ENCODE measurements at regions not wholly inside any gene's neighbourhood (a gene's known extent, or its start where the extent isn't known, plus 50 kb on each side); places are given as distances from the start of the nearest gene placed in this dataset.

DNA sequence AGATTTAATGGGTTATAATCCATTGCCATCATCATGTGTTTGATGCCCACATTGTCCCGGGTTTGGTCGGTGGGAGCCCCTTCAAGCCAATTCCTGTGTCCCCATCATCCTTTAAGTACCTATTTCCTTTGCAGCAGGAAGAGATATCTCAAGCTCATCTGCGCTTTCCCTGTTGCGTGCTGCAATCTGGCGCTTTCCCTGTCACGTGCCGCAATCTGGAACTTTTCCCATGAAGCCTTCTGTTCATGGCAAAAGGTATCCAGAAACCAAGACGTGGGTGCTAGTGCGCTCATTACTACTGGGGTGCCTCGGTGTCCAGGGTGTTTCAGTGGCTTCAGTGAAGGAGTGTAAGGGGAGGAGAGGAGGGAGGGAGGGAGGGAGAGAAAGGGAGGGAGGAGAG, 174.6 kb upstream of the ZNF469 start:
- TF ChIP-seq ZNF211 (tag by site-specific recombination; IDR thresholded peaks at IDR 0.05; ENCODE audit: low read depth) (no peak), CTCF (tag by site-specific recombination; IDR thresholded peaks at IDR 0.05) (no peak), ZIC2 (tag by site-specific recombination; IDR thresholded peaks at IDR 0.05) (no peak), ZNF324 (tag by site-specific recombination; IDR thresholded peaks at IDR 0.05) (no peak)
